ENCODE measurements at regions not wholly inside any gene's neighbourhood (a gene's known extent, or its start where the extent isn't known, plus 50 kb on each side); places are given as distances from the start of the nearest gene placed in this dataset.
A peak's percentile ranks its signal among the peaks of the same experiment; 100 is the strongest.
"Not testable (repeated sequence)": the region's sequence is repeated elsewhere in the genome, so short reads cannot be mapped to it uniquely, and the experiment has no call there.

- no peak for DNase-seq (ENCODE audit: low read depth in 2 of 2)
Measured at GRCh38 chr1:83512373-83513193, 486.3 kb downstream of the TTLL7 start.

DNA sequence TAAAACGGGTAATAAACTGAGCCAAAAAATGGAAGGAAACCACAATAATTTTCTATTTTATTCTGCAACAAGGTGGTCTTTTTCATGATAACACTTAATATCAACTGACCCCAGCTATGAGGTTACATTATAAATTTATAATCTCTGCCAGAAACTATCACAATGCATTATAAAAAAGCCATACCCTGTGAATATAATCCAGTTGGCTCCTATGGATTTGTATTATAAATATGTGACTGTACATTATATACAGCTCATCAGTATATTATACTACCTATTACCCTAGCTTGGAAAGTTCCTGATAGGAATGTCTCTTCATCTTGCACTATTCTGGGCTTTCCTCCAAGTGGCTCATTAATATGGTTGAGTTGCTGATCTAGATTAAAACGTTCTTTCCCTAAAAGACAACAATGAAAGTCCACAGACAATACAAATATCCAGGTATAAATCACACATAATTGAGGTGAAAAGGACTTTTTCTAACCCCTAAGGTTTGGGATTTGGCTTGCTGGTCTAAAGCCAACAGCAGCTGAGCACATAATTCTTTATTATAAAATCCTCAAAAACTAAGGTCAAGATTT lies 487.7 kb downstream of the TTLL7 start:
- no peak for DNase-seq (ENCODE audit: low read depth in 2 of 2)

GRCh38 chr1:83509301-83509781 lies 489.6 kb downstream of the TTLL7 start:
- no peak for DNase-seq (ENCODE audit: low read depth in 2 of 2)

- peak; percentile 5 to 9 for DNase-seq (ENCODE audit: low read depth in 2 of 2)
Measured at GRCh38 chr1:83508485-83509151, 490.3 kb downstream of the TTLL7 start.

DNA sequence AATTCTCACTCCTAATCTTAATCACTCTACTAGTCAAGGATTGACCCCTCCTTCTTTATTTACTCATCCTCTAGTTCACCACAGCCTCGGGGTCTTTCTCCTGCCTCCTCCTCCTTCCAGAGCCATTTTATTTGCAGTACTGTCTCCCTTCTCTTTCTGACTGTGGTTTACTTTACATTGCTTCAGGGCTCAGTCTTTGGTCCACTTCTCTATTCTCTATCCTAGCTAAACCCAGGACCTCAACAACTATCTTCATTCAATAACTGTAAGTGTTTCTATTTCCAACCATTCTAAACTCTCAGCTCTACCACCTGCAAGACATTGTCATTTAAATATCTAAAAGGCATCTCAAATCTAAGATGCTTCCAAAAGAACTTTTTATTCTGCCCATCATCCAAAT lies 493.8 kb downstream of the TTLL7 start:
- DNase-seq (ENCODE audit: low read depth in 2 of 2): no peak

GRCh38 chr1:83503153-83503552 lies 495.8 kb downstream of the TTLL7 start:
- DNase-seq (ENCODE audit: low read depth in 2 of 2): no peak

GRCh38 chr1:83500987-83501591 lies 497.8 kb downstream of the TTLL7 start:
- DNase-seq (ENCODE audit: low read depth in 2 of 2): no peak

DNA sequence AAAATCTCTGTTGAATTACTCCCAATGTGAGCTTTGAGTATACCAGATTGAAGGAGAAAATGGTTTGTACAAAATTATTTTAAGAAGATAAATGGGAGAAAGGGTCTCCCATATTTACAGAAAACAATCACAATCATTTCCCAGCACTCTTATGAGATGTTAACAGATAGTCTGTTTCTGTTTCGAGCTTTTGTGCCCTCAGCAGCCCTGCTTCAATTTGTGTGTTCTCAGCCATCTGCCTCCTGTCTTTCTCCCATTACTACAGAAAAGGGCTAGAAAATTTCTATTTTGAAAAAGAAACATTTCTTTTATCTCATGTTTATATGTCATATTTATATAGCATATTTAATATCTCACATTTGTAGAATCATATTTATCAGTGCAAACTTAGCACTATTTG lies 498.4 kb downstream of the TTLL7 start:
- no peak for DNase-seq (ENCODE audit: low read depth in 2 of 2)

DNA sequence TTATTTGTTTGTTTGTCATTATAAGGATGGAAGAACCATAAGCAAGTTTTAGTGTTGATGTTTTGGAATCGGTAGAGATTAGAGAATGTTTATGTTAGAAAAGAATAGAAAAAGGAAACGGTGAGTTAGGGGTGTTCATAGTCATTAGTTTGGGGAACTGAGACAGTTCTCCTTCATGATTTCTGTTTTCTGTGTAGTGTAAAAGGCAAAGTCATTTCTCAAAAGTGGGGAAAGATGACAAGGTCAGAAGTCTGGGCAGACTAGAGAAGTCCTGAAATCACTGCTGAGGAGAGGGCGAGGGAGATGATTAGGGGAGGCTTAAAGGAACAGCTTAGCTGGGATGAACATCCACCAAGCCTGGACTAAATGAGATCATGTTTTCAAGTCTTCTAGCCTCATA lies 498.9 kb downstream of the TTLL7 start:
- DNase-seq (ENCODE audit: low read depth in 2 of 2): no peak

- no peak for DNase-seq (ENCODE audit: low read depth in 2 of 2)
Measured at GRCh38 chr1:83497563-83497962, 501.4 kb downstream of the TTLL7 start.

DNA sequence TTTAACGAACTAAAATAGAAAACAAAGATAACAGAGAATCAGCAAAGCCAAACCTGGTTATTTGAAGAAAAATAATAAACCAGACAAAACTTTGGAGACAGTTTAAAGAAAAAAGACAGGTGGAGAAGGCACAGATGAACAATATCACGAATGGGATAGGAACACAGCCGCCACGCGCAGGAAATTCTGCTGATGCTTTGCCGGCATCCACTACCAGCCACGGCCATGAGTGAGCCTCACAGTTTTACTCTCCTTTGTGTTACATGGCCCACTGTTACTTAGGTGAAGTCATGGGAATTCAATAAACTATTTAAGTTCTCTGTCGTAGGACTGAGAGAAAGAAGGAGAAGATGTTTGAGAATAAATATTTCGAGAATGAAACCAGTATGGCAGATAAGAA lies 503.4 kb downstream of the TTLL7 start:
- DNase-seq (ENCODE audit: low read depth in 2 of 2): no peak

- DNase-seq (ENCODE audit: low read depth in 2 of 2): no peak
Measured at GRCh38 chr1:83493633-83494032, 505.3 kb downstream of the TTLL7 start.

GRCh38 chr1:83491930-83492329 lies 507.0 kb downstream of the TTLL7 start:
- DNase-seq (ENCODE audit: low read depth in 2 of 2): no peak

DNA sequence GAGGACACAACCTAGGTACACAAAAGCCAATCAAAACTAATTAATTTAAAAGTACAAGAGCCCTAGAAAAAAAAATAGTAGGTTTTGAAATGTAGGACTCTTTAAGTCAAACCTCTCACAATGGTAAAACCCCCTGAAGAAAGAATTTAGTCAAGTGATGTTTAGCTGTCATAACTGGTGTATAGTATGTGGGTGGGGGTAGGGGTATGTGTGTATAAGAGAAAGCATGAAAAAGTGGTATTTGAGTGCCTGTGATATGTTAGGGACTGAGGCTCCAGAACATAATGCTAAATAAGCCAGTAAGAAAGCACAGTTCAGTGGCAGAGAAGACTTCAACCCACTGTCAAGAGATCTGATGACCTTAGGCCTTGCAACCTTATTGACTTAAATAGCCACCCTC lies 507.9 kb downstream of the TTLL7 start:
- DNase-seq (ENCODE audit: low read depth in 2 of 2): no peak

DNA sequence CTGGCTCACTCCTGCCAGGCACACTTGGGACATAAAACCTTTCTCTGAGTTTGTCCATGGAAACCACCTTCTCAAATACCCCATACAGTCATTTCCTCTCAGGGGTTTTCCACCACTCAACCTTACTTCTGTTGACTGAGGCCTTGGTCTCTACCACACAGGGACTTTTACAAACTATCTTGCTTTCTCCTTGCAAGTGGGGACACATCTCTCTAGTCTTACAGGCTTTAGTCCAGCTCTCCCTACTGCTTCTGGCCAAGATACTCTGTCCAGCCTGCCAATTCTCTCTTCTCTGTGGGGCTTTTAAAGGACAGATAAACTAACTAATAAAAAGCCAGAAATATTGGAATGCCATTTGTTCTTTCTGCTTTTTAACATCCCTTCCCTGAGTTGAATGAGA lies 510.8 kb downstream of the TTLL7 start:
- DNase-seq (ENCODE audit: low read depth in 2 of 2): not testable (repeated sequence)

DNA sequence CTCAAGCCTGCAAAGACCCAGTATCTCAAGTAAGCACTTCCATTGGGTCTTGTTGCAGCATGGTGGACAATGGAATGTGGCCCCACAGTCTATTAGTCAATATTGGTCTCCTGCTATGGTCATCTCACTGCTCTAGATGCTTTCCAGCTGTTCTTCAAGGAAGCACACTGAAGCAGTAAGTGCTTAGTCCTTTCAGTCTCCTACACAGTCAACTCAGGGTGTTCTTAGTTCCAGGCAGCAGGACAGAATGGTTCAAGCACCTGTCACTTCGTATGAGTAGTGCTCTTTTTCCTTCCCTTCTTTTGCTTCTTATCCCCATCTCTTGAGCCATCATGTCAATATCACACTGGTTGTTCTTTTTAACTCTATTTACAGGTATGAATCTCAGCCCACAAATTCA lies 511.5 kb downstream of the TTLL7 start:
- not testable (repeated sequence) for DNase-seq (ENCODE audit: low read depth in 2 of 2)

- DNase-seq (ENCODE audit: low read depth in 2 of 2): not testable (repeated sequence)
Measured at GRCh38 chr1:83485314-83486019, 513.5 kb downstream of the TTLL7 start.

DNA sequence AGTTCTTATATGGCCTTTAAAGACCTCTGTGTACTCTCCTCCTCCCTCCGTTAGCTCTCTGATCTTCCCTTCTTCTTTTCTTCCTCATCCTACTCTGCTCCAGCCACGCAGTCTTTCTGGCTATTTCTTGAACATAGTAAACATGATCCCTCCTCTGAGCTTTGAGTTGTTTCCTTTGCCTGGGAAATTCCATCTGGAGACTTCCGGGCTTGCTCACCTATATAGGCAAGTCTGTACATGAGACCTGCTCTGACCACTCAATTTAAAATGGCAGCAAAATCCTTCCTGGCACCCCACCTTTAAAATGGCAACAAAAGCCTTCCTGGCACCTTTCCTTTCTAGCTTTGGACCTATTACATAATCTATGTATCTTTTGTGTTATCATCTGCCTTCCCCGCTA lies 517.6 kb downstream of the TTLL7 start:
- not testable (repeated sequence) for DNase-seq (ENCODE audit: low read depth in 2 of 2)

- not testable (repeated sequence) for DNase-seq (ENCODE audit: low read depth in 2 of 2)
Measured at GRCh38 chr1:83479591-83480239, 519.2 kb downstream of the TTLL7 start.

DNA sequence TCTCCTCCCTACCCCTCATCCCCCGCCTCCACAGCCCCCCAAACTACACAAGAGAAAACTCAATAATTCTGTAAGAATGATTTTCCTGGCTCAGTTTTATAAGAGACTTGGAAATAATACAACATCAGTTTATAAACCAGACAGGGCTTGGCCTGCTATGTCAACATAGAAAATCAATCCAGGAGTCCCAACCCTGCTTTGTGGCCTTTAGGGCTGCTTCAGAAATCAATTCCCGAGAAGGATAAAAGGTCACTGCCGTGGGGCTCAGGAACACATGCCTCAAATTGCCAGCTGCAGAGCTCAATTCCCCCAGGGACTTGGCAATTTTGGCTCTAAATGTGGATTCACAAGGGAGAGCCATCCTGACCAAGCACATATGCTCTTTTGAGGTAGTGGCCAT lies 520.8 kb downstream of the TTLL7 start:
- DNase-seq (ENCODE audit: low read depth in 2 of 2): not testable (repeated sequence)

DNA sequence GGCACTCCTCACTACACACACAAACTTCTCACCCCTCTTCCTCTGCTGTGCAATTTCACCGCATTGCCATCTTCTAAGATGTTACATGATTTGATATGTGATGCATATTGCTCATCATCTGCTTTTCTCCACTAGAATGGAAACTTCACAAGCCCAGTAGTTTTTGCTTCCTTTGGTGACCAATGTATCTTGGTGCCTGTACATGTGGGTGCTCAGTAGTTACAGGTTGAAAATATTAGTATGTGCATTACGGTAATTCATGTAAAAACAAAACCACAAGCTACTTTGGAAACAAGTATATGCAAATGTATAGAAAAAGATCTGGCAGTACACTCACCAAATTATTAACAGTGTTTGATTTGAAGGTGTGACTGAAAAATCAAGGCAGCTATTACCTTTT lies 522.4 kb downstream of the TTLL7 start:
- not testable (repeated sequence) for DNase-seq (ENCODE audit: low read depth in 2 of 2)
